ENCODE measurements at regions not wholly inside any gene's neighbourhood (a gene's known extent, or its start where the extent isn't known, plus 50 kb on each side); places are given as distances from the start of the nearest gene placed in this dataset.
"Not testable (repeated sequence)": the region's sequence is repeated elsewhere in the genome, so short reads cannot be mapped to it uniquely, and the experiment has no call there.

DNA sequence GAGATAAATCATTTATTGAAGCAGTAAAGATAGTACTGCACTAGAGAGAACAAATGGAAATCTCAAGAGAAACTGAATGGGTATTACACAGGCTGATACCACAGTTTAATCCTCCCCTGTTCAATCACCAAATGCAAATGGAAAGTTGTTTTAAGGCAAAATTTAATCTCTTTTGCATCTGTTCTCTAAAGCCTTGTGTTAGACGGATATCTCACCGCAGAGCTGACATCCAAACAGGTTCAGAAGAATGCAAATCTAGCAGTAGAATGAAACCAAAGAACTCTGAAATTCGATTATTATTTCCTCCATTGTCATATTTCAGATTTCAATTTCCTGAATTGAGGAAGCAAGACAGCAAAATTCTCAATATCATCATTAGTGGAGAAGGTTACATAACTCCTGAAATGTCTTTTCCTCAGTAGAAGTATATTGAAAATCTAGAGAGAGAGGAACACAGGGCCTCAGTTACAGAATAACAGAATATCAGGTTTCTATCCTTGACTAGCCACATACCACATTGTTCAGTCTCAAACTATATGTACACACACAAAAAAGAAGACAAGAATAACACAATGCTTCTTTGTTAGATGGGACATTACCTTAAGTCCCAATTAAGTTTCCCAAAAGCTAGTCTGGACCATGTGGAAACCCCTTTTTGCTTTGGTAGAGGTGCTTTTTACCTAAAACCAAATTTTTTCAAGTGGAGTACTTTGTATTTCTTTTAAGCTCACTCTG lies 94.1 kb upstream of the BANK1 start:
- H3K79me2 ChIP-seq (replicated peaks; ENCODE audit: insufficient read depth, low read length): no peaks in the 10 kb centered on the region
- H3K9me2 ChIP-seq (ENCODE audit: insufficient read depth, low read length): no peaks in the 10 kb centered on the region
- no peaks in the 10 kb centered on the region for H3K9me3 ChIP-seq (ENCODE audit: low read length)
- H3K4me2 ChIP-seq (ENCODE audit: low read length): no peak overlapping the region
- H3K27ac ChIP-seq (ENCODE audit: low read length): no peak overlapping the region
- H3K36me3 ChIP-seq (ENCODE audit: insufficient read depth, low read length): no peaks in the 10 kb centered on the region
- H3K9ac ChIP-seq (ENCODE audit: low read length): no peak overlapping the region
- no peaks in the 10 kb centered on the region for H4K20me1 ChIP-seq (ENCODE audit: insufficient read depth)
- H3K27me3 ChIP-seq (ENCODE audit: insufficient read depth, low read depth, low read length): no peaks in the 10 kb centered on the region
- TF ChIP-seq SMC3 (conservative IDR thresholded peaks at IDR 0.05; ENCODE audit: poor library complexity) (no peak), MXI1 (conservative IDR thresholded peaks at IDR 0.05; ENCODE audit: poor library complexity, severe bottlenecking) (no peak), EP300 (conservative IDR thresholded peaks at IDR 0.05; ENCODE audit: poor library complexity, severe bottlenecking) (no peak), EZH2 (IDR thresholded peaks at IDR 0.05; ENCODE audit: borderline replicate concordance, insufficient read depth, low read length, poor library complexity, severe bottlenecking) (no peak), RAD21 (conservative IDR thresholded peaks at IDR 0.05) (no peak), TAF1 (IDR thresholded peaks at IDR 0.05; ENCODE audit: low read depth) (no peak), POLR2AphosphoS5 (IDR thresholded peaks at IDR 0.05) (no peak)
- TF ChIP-seq, protein P1, sequence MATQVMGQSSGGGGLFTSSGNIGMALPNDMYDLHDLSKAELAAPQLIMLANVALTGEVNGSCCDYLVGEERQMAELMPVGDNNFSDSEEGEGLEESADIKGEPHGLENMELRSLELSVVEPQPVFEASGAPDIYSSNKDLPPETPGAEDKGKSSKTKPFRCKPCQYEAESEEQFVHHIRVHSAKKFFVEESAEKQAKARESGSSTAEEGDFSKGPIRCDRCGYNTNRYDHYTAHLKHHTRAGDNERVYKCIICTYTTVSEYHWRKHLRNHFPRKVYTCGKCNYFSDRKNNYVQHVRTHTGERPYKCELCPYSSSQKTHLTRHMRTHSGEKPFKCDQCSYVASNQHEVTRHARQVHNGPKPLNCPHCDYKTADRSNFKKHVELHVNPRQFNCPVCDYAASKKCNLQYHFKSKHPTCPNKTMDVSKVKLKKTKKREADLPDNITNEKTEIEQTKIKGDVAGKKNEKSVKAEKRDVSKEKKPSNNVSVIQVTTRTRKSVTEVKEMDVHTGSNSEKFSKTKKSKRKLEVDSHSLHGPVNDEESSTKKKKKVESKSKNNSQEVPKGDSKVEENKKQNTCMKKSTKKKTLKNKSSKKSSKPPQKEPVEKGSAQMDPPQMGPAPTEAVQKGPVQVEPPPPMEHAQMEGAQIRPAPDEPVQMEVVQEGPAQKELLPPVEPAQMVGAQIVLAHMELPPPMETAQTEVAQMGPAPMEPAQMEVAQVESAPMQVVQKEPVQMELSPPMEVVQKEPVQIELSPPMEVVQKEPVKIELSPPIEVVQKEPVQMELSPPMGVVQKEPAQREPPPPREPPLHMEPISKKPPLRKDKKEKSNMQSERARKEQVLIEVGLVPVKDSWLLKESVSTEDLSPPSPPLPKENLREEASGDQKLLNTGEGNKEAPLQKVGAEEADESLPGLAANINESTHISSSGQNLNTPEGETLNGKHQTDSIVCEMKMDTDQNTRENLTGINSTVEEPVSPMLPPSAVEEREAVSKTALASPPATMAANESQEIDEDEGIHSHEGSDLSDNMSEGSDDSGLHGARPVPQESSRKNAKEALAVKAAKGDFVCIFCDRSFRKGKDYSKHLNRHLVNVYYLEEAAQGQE (IDR thresholded peaks at IDR 0.05; ENCODE audit: borderline replicate concordance): no peak
- TF ChIP-seq, protein P2, sequence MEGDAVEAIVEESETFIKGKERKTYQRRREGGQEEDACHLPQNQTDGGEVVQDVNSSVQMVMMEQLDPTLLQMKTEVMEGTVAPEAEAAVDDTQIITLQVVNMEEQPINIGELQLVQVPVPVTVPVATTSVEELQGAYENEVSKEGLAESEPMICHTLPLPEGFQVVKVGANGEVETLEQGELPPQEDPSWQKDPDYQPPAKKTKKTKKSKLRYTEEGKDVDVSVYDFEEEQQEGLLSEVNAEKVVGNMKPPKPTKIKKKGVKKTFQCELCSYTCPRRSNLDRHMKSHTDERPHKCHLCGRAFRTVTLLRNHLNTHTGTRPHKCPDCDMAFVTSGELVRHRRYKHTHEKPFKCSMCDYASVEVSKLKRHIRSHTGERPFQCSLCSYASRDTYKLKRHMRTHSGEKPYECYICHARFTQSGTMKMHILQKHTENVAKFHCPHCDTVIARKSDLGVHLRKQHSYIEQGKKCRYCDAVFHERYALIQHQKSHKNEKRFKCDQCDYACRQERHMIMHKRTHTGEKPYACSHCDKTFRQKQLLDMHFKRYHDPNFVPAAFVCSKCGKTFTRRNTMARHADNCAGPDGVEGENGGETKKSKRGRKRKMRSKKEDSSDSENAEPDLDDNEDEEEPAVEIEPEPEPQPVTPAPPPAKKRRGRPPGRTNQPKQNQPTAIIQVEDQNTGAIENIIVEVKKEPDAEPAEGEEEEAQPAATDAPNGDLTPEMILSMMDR (IDR thresholded peaks at IDR 0.05; ENCODE audit: poor library complexity, severe bottlenecking): no peak
- peaks cover 5% of the 10 kb centered on the region for H3F3A ChIP-seq (ENCODE audit: insufficient read depth, low read length, poor library complexity, severe bottlenecking)
- H3K4me3 ChIP-seq (ENCODE audit: low read length): no peak overlapping the region
- H2AFZ ChIP-seq (ENCODE audit: low read depth, low read length): no peak overlapping the region

DNA sequence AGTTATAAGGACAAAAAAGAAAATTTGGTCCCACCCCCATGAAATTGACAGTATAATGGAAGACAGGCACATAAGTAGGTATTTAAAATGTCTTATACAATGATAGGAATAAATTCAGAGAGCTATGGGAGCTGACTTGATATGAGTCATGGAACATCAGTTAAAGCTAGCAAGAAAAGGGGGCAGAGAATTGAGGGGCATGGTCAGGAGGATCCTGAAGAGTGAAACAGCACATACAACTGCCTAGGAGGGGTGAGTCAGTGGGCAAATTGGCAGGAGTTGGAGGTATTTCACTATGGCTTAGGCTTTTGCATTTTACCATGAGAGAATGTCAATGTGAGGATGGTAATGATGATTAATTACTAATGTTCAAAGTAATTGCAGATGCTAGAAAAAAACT lies 95.4 kb upstream of the BANK1 start:
- no peak for TF ChIP-seq TAF1 (IDR thresholded peaks at IDR 0.05; ENCODE audit: low read depth)
- TF ChIP-seq, protein P1 (IDR thresholded peaks at IDR 0.05; ENCODE audit: borderline replicate concordance): no peak
- TF ChIP-seq, protein P2 (IDR thresholded peaks at IDR 0.05; ENCODE audit: poor library complexity, severe bottlenecking): no peak
- TF ChIP-seq RAD21 (conservative IDR thresholded peaks at IDR 0.05): no peak
- TF ChIP-seq SMC3 (conservative IDR thresholded peaks at IDR 0.05; ENCODE audit: poor library complexity): no peak
- TF ChIP-seq POLR2AphosphoS5 (IDR thresholded peaks at IDR 0.05): no peak
- TF ChIP-seq EP300 (conservative IDR thresholded peaks at IDR 0.05; ENCODE audit: poor library complexity, severe bottlenecking): no peak
- no peak for TF ChIP-seq EZH2 (IDR thresholded peaks at IDR 0.05; ENCODE audit: borderline replicate concordance, insufficient read depth, low read length, poor library complexity, severe bottlenecking)
- TF ChIP-seq MXI1 (conservative IDR thresholded peaks at IDR 0.05; ENCODE audit: poor library complexity, severe bottlenecking): no peak
- Histone ChIP-seq H3K4me2 (ENCODE audit: low read length) (no peak overlapping the region), H3K27me3 (ENCODE audit: insufficient read depth, low read depth, low read length) (no peaks in the 10 kb centered on the region), H3K27ac (ENCODE audit: low read length) (no peak overlapping the region), H4K20me1 (ENCODE audit: insufficient read depth) (no peaks in the 10 kb centered on the region), H3K9me2 (ENCODE audit: insufficient read depth, low read length) (no peaks in the 10 kb centered on the region), H3K9me3 (ENCODE audit: low read length) (no peaks in the 10 kb centered on the region), H2AFZ (ENCODE audit: low read depth, low read length) (no peak overlapping the region), H3K36me3 (ENCODE audit: insufficient read depth, low read length) (no peaks in the 10 kb centered on the region), H3K9ac (ENCODE audit: low read length) (no peak overlapping the region), H3K4me3 (ENCODE audit: low read length) (no peak overlapping the region), H3K79me2 (replicated peaks; ENCODE audit: insufficient read depth, low read length) (no peaks in the 10 kb centered on the region), H3F3A (ENCODE audit: insufficient read depth, low read length, poor library complexity, severe bottlenecking) (peaks cover 4% of the 10 kb centered on the region)

DNA sequence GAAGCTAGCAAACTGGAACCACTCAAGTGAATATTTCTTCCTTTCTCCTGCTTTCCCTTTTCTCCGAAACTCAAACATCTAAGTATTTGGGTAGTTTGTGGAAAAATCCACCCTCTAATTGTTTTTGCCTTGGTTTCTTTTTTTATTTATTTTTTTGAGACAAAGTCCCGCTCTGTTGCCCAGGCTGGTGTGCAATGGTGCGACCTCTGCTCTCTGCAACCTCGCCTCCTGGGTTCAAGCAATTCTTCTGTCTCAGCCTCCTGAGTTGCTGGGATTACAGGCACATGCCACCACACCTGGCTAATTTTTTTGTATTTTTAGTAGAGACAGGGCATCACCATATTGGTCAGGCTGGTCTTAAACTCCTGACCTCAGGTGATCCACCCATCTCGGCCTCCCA lies 96.1 kb upstream of the BANK1 start:
- not testable (repeated sequence) for H3K27me3 ChIP-seq (ENCODE audit: insufficient read depth, low read depth, low read length); H3K4me3 ChIP-seq (ENCODE audit: low read length); H3K4me2 ChIP-seq (ENCODE audit: low read length); H3K9ac ChIP-seq (ENCODE audit: low read length); H3K36me3 ChIP-seq (ENCODE audit: insufficient read depth, low read length); H3K79me2 ChIP-seq (replicated peaks; ENCODE audit: insufficient read depth, low read length); H3K9me3 ChIP-seq (ENCODE audit: low read length); H4K20me1 ChIP-seq (ENCODE audit: insufficient read depth); H3F3A ChIP-seq (ENCODE audit: insufficient read depth, low read length, poor library complexity, severe bottlenecking); H3K9me2 ChIP-seq (ENCODE audit: insufficient read depth, low read length); H2AFZ ChIP-seq (ENCODE audit: low read depth, low read length); H3K27ac ChIP-seq (ENCODE audit: low read length)
